ENCODE measurements at regions not wholly inside any gene's neighbourhood (a gene's known extent, or its start where the extent isn't known, plus 50 kb on each side); places are given as distances from the start of the nearest gene placed in this dataset.

- TF ChIP-seq CTCF (IDR thresholded peaks at IDR 0.05) (no peak), EZH2 (IDR thresholded peaks at IDR 0.05; ENCODE audit: borderline replicate concordance, insufficient read depth, low read depth, low read length, poor library complexity, severe bottlenecking) (no peak)
Measured at GRCh38 chr7:26489391-26489790, 197.7 kb downstream of the SNX10 start.

Measured in B cell (primary cell).